COR-L47 (cell line): ENCODE measurements at regions not wholly inside any gene's neighbourhood (a gene's known extent, or its start where the extent isn't known, plus 50 kb on each side); places are given as distances from the start of the nearest gene placed in this dataset.

Experiments used
- DNase-seq: peaks from one replicate; lab custom pipeline; 2025; lab: John Stamatoyannopoulos, UW

GRCh38 chrX:15191830-15192229, 78.1 kb downstream of the ASB9 start:
- DNase-seq = no peak

- DNase-seq = no peak
Measured at GRCh38 chrX:15188039-15188438, 81.8 kb downstream of the ASB9 start.

- DNase-seq = no peak
Measured at GRCh38 chrX:15177316-15177715, 92.6 kb downstream of the ASB9 start.

GRCh38 chrX:15173411-15173810, 96.5 kb downstream of the ASB9 start:
- DNase-seq = no peak

GRCh38 chrX:15170927-15171326, 99.0 kb downstream of the ASB9 start:
- DNase-seq = no peak

GRCh38 chrX:15167826-15168225, 102.1 kb downstream of the ASB9 start:
- no peak for DNase-seq

DNA sequence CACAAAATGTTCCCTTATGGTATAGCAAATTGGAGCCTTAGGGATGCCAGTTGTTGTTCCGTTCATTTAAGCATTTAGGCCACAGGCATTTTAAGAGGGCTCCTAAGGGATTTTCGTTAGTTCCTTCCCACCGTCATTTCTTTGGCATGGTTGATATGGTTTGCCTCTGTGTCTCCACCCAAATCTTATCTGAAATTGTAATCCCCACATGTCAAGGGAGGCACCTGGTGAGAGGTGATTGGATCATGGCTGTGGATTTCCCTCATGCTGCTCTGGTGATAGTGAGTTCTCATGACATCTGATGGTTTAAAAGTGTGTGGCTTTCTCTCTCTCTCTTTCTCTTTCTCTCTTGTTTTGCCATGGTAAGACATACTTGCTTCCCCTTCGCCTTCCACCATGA, 104.1 kb downstream of the ASB9 start:
- no peak for DNase-seq

- no peak for DNase-seq
Measured at GRCh38 chrX:15163131-15163530, 106.8 kb downstream of the ASB9 start.

GRCh38 chrX:15160558-15161095, 109.3 kb downstream of the ASB9 start:
- no peak for DNase-seq

GRCh38 chrX:15158736-15159406, 111.0 kb downstream of the ASB9 start:
- DNase-seq = no peak

DNA sequence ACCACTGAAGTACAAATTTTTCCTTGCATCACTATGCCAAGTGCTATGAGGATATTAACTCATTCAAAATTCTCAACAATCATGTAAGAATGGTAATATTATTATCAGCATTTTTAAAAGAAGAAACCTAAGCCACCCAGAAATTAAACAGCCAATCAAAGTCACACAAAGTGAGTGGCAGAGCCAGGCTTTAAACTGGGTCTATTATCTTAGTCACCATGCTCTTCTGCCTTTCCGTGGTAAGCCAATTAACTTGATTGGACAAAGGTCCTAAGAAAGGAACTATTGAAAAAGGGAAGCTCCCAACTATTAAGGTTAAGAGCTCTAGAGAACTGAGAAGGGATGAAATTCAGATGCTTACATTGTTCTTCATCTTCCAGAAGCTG, 111.5 kb downstream of the ASB9 start:
- DNase-seq = no peak

- DNase-seq = no peak
Measured at GRCh38 chrX:15157624-15158023, 112.3 kb downstream of the ASB9 start.

DNA sequence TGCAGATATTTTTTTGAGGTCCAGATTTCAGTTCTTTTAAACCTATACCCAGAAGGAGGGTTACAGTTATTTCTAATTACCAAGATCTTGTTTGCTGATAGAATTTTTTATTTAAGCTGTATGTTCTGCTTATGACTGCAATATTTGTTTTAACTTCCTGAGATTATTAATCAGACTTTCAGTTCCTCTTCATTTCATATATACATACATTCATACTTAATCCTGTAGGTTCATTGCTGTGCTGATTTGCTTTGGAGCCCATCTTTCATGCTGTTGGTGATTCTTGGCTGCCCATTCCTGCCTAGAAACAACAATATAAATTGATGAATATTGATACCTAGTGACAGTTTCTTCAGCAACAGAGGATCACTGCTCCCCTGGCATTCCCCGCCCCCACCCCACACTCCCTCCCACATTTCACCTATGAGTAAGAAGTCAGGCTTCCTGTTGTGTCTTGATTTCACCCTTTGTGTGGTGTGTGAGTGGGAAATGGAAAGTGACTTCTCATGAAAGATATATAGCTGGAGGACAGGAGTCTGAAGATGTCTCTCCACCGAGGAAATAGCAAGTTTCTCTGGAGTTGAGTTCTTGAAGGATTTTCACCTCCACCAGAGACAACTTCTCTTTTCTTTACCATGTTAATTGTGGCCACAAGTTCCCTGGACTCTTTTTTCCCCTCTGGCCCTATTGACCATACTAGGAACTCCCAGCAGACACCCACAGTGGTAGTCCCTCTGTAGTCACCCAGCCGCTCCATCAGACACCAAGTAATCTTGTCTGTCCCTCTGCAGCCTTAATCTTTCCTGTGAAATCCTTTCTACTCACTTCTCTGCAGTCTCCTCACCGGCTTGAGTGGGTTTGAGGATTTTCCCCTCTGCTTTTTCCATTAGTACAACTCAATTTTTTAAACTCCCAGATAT, 118.4 kb downstream of the ASB9 start:
- no peak for DNase-seq

DNA sequence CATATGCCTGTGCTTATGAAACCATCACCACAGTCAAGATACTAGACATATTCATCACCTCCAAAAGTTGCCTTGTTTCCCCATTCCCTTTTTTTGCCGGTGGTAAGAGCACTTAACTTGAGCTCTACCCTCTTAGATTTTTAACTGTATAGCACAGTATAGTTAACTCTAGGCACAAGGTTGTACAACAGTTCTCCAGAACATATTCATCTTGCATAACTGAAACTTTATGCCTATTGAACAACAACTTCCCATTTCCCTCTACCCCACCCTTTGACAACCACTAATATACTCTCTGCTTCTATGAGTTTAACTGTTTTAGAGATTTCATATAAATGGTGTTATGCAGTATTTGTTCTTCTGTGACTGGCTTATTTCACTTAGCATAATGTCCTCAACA, 119.3 kb downstream of the ASB9 start:
- DNase-seq = no peak

DNA sequence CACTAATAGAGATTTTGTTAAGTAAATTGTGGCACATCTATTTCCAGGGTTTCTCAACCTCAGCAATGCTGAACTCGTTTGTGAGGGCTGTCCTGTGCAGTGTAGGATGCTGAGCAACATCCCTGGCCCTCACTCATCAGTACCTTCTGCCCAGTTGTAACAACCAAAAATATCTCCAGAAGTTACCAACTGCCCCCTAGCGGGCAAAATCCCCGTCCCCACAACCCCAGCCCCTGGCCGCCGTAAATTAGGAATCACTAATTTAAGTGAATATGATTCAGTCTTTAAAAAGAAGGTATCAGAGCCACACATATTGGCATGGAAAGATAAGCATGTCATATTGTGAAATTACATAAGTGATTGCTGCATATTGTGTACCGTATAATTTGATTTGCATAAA, 123.4 kb downstream of the ASB9 start:
- no peak for DNase-seq

DNA sequence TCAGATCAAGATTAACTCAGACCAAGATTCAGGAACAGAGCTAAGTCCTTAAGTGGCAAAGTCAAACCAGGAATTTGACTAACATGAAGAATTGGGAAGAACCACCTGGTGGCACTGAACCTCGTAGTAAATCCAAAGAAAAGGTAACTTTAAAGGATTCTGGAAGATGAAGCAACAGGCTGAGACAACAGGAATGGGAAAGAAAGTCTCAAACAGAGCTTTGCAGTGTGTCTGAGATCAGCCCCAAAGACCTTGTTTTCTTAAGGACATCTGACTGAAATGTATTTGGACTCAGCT, 126.1 kb downstream of the ASB9 start:
- no peak for DNase-seq

GRCh38 chrX:15143050-15143824, 126.6 kb downstream of the ASB9 start:
- DNase-seq = peak; percentile 14

- no peak for DNase-seq
Measured at GRCh38 chrX:15142084-15142715, 127.7 kb downstream of the ASB9 start.

DNA sequence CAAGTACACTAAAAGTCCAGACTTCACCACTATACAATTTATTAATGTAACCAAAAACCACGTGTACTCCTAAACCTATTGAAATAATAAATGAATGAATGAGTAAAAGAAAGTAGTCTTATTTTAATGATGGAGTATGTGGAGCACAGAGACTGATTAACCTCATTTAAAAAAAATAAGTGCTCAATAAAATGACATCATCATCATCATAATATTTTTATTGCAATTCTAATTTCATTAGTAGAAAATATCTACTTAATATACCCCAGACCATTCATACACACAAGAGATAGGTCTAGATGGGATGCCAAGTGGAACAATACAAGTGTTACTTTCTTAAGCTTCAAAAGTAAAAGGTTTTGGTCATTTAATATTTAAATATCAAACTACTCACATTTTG, 133.1 kb downstream of the ASB9 start:
- DNase-seq = no peak

DNA sequence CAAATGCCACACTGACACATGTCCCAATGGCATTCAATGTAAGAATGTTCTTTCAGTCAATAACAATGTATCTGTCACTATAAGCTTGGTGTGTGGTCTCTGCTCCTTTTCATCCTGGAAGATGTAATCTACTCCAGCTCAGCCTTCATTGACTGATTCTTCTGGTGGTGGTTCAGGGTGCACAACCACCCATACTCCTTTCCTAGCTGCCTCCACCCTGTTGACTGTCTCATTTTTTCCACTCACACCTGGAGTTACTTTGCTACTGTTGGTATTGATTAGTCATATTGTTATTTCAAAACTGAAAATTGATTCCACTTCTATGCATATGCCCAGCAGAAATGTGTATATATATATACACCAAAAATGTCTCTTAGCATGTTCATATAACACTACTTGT, 140.5 kb downstream of the ASB9 start:
- DNase-seq = no peak

DNA sequence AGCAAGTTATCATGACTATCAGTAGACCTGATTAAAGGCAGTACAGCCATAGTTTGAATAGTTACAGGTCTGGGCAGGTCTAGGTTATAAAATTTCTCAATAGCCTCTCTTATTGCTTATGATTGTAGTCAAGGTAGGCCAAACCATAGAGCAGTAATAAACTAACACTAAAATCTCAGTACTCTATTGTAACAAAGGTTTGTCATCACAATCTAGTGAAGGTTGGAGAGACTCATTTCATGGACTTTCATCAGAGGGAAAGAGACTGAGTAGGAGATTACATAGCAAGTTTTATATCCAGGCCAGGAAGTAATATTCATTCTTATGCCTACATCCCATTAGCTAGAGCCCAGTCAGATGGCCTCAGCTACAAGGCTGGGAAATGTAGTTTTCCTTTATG, 141.0 kb downstream of the ASB9 start:
- no peak for DNase-seq

DNA sequence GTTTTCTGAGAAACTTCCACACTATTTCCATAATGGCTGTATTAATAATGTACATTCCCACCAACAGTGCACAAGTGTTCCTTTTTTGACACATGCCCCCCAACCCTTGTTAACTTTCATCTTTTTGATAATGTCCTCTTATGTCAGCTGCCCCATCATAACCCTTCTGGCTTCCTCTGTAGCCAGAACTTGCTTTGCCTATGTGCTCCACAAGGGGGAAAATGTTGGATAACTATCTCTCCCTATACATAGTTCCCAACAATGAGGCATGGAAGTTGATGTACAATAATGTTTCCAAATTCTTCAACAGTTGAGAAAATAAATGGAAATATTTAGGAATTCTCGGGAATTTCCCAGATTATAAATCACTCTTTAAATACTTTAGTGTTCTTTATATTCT, 142.9 kb downstream of the ASB9 start:
- DNase-seq = no peak
